Mucosa of rectum (tissue), 2 donors: ENCODE measurements at regions not wholly inside any gene's neighbourhood (a gene's known extent, or its start where the extent isn't known, plus 50 kb on each side); places are given as distances from the start of the nearest gene placed in this dataset.

Source experiments
- H3K27ac ChIP-seq, 2 donors: one replicate each; pipeline ENCODE4 v1.7.0; 2013; ENCODE audit warnings: inconsistent platforms in 2 of 2, low read depth in 2 of 2, low read length in 2 of 2
- H3K27me3 ChIP-seq, 2 donors: one replicate each; pipeline ENCODE4 v1.7.0; 2013; ENCODE audit warnings: low read length in 2 of 2; ENCODE audit not compliant: control insufficient read depth in 2 of 2, insufficient read depth in 2 of 2
- H3K36me3 ChIP-seq, 2 donors: one replicate each; pipeline ENCODE4 v1.7.0; 2013; ENCODE audit warnings: low read length in 2 of 2; ENCODE audit not compliant: control insufficient read depth in 2 of 2, insufficient read depth in 2 of 2
- H3K4me1 ChIP-seq, 2 donors: one replicate each; pipeline ENCODE4 v1.7.0; 2013; ENCODE audit warnings: low read length in 2 of 2, mild to moderate bottlenecking in 1 of 2; ENCODE audit not compliant: control insufficient read depth in 2 of 2, insufficient read depth in 2 of 2
- H3K4me3 ChIP-seq, 2 donors: one replicate each; pipeline ENCODE4 v1.7.0; 2013; ENCODE audit warnings: low read length in 2 of 2
- H3K9ac ChIP-seq, 2 donors: one replicate each; pipeline ENCODE4 v1.7.0; 2013; ENCODE audit warnings: low read length in 2 of 2, low read depth in 1 of 2, mild to moderate bottlenecking in 1 of 2
- H3K9me3 ChIP-seq, 2 donors: one replicate each; pipeline ENCODE4 v1.7.0; 2013; ENCODE audit warnings: low read length in 2 of 2; ENCODE audit not compliant: control insufficient read depth in 2 of 2
- donor health status: healthy.
- donor health status: Normal muscosa, but diverticular disease.

GRCh38 chr6:119453242-119454200 is 104.0 kb upstream of the MAN1A1 start:
- Histone ChIP-seq H3K4me1 (peaks cover 0 to 4% of the 10 kb centered on the region in 2 donors), H3K9me3 (no peaks in the 10 kb centered on the region), H3K27ac (no peak overlapping the region), H3K27me3 (no peaks in the 10 kb centered on the region), H3K9ac (no peak overlapping the region), H3K36me3 (no peaks in the 10 kb centered on the region), H3K4me3 (no peak overlapping the region)

GRCh38 chr6:119449331-119450156 is 100.0 kb upstream of the MAN1A1 start:
- no peak overlapping the region for H3K9ac ChIP-seq
- H3K4me1 ChIP-seq: peaks cover 8 to 14% of the 10 kb centered on the region in 2 donors
- H3K27me3 ChIP-seq: no peaks in the 10 kb centered on the region
- no peak overlapping the region for H3K4me3 ChIP-seq
- H3K36me3 ChIP-seq: no peaks in the 10 kb centered on the region
- no peaks in the 10 kb centered on the region for H3K9me3 ChIP-seq
- H3K27ac ChIP-seq: peak overlapping the region in 1 of 2 donors; percentile 15

DNA sequence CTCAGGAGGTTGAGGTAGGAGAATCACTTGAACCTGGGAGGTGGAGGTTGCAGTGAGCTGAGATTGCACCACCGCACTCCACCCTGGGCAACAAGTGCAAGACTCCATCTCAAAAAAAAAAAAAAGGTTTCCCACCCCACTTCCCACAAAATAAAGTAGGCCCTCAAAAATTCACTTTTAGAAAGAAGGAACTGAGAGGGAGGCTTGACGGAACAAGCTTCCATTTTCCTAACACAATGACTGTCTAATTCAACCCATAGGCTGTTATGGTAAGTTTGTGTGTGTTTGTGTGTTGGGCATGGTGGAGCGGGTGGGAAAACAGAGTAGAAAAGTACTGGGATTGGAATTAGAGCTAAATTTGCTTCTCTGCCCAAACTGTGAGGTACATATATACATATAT is 98.4 kb upstream of the MAN1A1 start:
- Histone ChIP-seq H3K27me3 (no peaks in the 10 kb centered on the region), H3K9ac (no peak overlapping the region), H3K4me3 (no peak overlapping the region), H3K27ac (no peak overlapping the region), H3K4me1 (peaks cover 8 to 14% of the 10 kb centered on the region in 2 donors), H3K36me3 (no peaks in the 10 kb centered on the region), H3K9me3 (no peaks in the 10 kb centered on the region)

DNA sequence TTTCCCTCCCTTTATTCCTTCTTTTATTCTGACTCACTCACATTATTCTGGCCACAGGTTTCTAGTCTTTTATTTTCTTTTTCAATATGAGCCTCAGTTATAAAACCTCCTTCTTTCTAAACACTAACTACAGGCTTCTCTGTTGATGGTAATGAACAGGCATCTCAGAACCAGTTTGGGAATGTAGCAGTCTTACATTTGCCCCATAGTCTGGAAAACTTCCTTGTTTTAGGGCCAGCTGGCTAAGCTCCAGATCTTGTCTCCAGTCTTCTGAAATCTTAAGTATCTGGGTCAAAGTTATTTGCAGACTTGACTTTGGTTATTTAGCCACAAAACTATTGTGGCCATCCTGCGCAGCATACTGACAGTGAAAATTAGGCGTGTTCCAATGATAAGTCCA is 97.0 kb upstream of the MAN1A1 start:
- H3K4me3 ChIP-seq: no peak overlapping the region
- no peaks in the 10 kb centered on the region for H3K9me3 ChIP-seq
- H3K36me3 ChIP-seq: no peaks in the 10 kb centered on the region
- peaks cover 8 to 14% of the 10 kb centered on the region in 2 donors for H3K4me1 ChIP-seq
- no peaks in the 10 kb centered on the region for H3K27me3 ChIP-seq
- H3K9ac ChIP-seq: no peak overlapping the region
- no peak overlapping the region for H3K27ac ChIP-seq

DNA sequence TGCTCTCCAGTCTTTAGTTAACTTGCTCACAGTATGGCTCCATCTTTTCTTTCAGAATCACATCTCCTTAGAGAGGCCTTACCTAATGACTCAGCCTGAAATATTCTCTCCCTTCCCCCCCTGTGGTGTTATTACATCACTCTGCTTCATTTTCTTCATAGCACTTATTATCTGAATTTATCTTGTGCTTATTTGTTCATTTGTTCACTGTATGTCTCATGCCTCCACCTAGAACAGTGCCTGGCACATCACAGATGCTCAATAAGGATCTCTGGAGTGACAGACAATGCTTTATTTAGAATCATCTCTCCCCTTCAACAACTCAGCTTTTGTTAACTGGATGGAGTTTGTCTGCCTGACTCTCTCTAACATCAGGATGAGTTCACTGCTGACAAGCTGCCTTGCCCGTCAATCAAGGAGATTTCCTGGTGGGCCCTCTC is 96.6 kb upstream of the MAN1A1 start:
- Histone ChIP-seq H3K9me3 (no peaks in the 10 kb centered on the region), H3K36me3 (no peaks in the 10 kb centered on the region), H3K9ac (no peak overlapping the region), H3K27ac (no peak overlapping the region), H3K4me1 (peaks cover 8 to 14% of the 10 kb centered on the region in 2 donors), H3K4me3 (no peak overlapping the region), H3K27me3 (no peaks in the 10 kb centered on the region)

DNA sequence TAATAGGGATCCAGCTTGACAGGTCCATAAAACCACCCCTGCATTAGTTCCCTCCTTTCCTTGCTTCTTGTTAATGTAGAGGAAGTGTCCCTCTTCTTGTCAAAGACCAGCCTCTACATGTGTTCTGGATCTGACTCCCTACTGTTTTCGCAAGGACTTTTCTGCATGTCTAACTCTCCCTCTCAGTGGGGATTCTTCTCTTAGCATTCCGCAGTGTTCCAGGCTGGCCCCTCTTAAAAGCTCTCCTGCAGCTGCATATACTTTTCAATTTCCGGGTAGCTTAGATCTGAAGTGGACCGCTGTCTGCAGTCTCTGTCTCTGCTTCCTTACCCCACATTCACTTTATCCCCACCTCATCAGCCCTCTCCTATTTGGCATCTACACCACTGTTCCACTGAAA is 96.1 kb upstream of the MAN1A1 start:
- Histone ChIP-seq H3K27ac (no peak overlapping the region), H3K4me3 (no peak overlapping the region), H3K9ac (no peak overlapping the region), H3K36me3 (no peaks in the 10 kb centered on the region), H3K9me3 (no peaks in the 10 kb centered on the region), H3K4me1 (peaks cover 8 to 14% of the 10 kb centered on the region in 2 donors), H3K27me3 (no peaks in the 10 kb centered on the region)

GRCh38 chr6:119444642-119445557 is 95.3 kb upstream of the MAN1A1 start:
- Histone ChIP-seq H3K4me3 (no peak overlapping the region), H3K27me3 (no peaks in the 10 kb centered on the region), H3K27ac (peak overlapping the region in 1 of 2 donors; percentile 1), H3K9me3 (no peaks in the 10 kb centered on the region), H3K36me3 (no peaks in the 10 kb centered on the region), H3K9ac (no peak overlapping the region), H3K4me1 (peaks cover 8 to 14% of the 10 kb centered on the region in 2 donors)

GRCh38 chr6:119443993-119444641 is 94.6 kb upstream of the MAN1A1 start:
- no peaks in the 10 kb centered on the region for H3K36me3 ChIP-seq
- H3K27ac ChIP-seq: peak overlapping the region in 1 of 2 donors; percentile 1
- H3K4me3 ChIP-seq: no peak overlapping the region
- H3K9ac ChIP-seq: no peak overlapping the region
- no peaks in the 10 kb centered on the region for H3K9me3 ChIP-seq
- H3K4me1 ChIP-seq: peaks cover 8 to 11% of the 10 kb centered on the region in 2 donors
- H3K27me3 ChIP-seq: no peaks in the 10 kb centered on the region

DNA sequence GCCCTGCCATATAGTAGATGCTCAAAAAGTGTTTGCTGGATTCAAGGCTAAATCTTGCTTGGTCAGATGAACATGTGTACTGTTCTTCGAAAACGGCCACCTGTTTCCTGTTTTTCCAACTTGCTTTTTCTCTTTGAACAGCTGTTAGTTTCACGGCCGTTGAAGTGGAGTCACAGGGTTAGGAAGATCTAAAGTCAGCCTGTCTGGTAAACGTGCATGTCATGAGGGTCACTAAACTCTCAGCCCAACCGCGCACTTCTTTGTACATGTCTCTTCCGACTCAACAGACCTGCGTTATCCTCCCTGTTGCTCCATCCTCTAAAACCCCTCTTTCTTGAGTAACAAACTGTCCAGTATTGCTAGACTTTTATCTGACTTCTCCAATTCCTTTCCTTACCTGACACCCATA is 93.2 kb upstream of the MAN1A1 start:
- no peaks in the 10 kb centered on the region for H3K9me3 ChIP-seq
- H3K36me3 ChIP-seq: no peaks in the 10 kb centered on the region
- no peak overlapping the region for H3K4me3 ChIP-seq
- H3K4me1 ChIP-seq: peaks cover 8 to 11% of the 10 kb centered on the region in 2 donors
- no peak overlapping the region for H3K9ac ChIP-seq
- H3K27me3 ChIP-seq: no peaks in the 10 kb centered on the region
- H3K27ac ChIP-seq: peak overlapping the region; percentile 36 to 46
